D721Med (cell line): ENCODE measurements at regions not wholly inside any gene's neighbourhood (a gene's known extent, or its start where the extent isn't known, plus 50 kb on each side); places are given as distances from the start of the nearest gene placed in this dataset.

Source experiments
- DNase-seq: peaks from one replicate; pipeline ENCODE4 v3.0.0; 2011; ENCODE audit warnings: low spot score; ENCODE audit not compliant: insufficient read length
- FAIRE-seq: peaks from 2 replicates; lab custom pipeline; 2011; peaks lifted over from hg19 to GRCh38; lab: Jason Lieb, UNC
- CTCF ChIP-seq: IDR thresholded peaks from 2 replicates; pipeline ENCODE4 v1.5.1; 2012; ENCODE audit warnings: mild to moderate bottlenecking, control low read depth; ENCODE audit not compliant: insufficient read depth; ENCODE audit errors: missing control alignments

- no peak for FAIRE-seq
- DNase-seq = no peak
These were observed 66.3 kb upstream of the NCOR2 start for GRCh38 chr12:124633365-124634362.

GRCh38 chr12:124632519-124632984 lies 65.1 kb upstream of the NCOR2 start:
- TF ChIP-seq CTCF = no peak
- DNase-seq (peak; percentile 75), FAIRE-seq (no peak)

More at GRCh38 chr12:124633365-124634362, 66.3 kb upstream of the NCOR2 start:
- no peak for TF ChIP-seq CTCF

- TF ChIP-seq CTCF = no peak
- FAIRE-seq = no peak
- no peak for DNase-seq
These were observed 64.4 kb upstream of the NCOR2 start for GRCh38 chr12:124631681-124632256.

GRCh38 chr12:124630791-124631313 lies 63.4 kb upstream of the NCOR2 start:
- DNase-seq (no peak), FAIRE-seq (no peak)
- no peak for TF ChIP-seq CTCF

GRCh38 chr12:124629789-124630480 lies 62.5 kb upstream of the NCOR2 start:
- no peak for TF ChIP-seq CTCF
- DNase-seq (no peak), FAIRE-seq (no peak)

- FAIRE-seq = no peak
- TF ChIP-seq CTCF = no peak
- no peak for DNase-seq
These were observed 61.7 kb upstream of the NCOR2 start for GRCh38 chr12:124629117-124629516.
